HL-60/S4 (cell line): ENCODE measurements at regions not wholly inside any gene's neighbourhood (a gene's known extent, or its start where the extent isn't known, plus 50 kb on each side); places are given as distances from the start of the nearest gene placed in this dataset.

Source experiments
- in situ Hi-C: fragments of 300-500 bp; cut with MboI; formaldehyde crosslinking; loops from 2 replicates; pipeline ENCODE4 v1.14.3; 2022; ENCODE audit warnings: low sequenced_read_pairs

DNA sequence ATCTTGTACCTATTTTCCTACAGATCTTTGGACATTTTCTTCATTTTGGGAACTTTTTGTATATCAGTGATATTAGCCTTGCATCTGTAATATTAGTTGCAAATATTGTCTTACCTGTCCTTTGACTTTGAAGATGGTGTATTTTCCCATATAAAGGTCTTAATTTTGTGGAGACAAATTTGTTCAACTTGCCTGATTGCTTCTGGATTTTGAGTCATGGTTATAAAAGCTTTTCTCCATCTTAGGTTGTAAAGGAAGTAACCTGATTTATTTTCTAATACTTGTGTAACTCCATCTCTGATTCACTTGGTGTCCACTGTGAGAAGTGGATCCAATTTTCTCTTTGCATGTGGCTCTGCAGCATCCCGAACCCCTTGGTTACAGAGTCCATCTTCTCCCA lies 97.7 kb upstream of the OTOS start:
- in situ Hi-C loops: loop anchor here (25.0 kb wide), 1 partner anchor 199 kb away; the partner anchor contains the start of gene GPC1

DNA sequence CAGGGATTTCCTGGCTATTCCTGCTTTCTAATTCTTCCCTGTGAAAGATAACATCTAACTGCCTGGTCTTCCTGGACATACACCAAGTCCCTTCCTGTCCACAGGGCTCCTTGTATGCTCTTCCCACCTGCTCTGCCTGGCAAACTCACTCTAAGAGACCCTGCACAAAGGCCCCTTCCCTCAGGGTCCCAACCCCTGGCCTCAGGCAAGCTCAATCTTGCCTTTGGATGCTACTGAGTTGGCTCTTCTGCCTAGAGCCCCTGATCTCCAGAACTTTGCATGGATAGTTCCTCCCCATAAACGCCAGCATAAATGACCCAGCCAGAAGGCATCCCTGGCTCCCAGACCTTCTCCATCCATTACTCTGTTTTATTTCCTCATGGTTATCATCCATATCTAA lies 98.3 kb upstream of the OTOS start:
- in situ Hi-C loops: loop anchor here (25.0 kb wide), 1 partner anchor 199 kb away; the partner anchor contains the start of gene GPC1

DNA sequence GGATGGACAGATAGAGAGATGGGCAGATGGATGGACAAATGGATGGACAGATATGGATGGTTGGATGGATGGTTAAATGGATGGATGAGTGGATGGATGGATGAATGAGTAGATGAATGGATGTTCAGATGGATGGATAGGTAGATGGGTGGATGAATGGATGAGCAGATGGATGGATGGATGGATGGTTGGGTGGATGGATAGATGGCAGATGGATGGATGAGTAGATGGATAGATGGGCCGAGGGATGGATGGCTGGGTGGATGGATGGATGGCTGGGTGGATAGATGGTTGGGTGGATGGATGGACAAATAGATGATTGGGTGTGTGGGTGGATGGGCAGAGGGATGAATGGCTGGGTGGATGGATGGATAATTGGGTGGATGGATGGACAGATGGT lies 98.9 kb upstream of the OTOS start:
- in situ Hi-C loops: loop anchor here (25.0 kb wide), 1 partner anchor 198 kb away; the partner anchor contains the start of gene GPC1

DNA sequence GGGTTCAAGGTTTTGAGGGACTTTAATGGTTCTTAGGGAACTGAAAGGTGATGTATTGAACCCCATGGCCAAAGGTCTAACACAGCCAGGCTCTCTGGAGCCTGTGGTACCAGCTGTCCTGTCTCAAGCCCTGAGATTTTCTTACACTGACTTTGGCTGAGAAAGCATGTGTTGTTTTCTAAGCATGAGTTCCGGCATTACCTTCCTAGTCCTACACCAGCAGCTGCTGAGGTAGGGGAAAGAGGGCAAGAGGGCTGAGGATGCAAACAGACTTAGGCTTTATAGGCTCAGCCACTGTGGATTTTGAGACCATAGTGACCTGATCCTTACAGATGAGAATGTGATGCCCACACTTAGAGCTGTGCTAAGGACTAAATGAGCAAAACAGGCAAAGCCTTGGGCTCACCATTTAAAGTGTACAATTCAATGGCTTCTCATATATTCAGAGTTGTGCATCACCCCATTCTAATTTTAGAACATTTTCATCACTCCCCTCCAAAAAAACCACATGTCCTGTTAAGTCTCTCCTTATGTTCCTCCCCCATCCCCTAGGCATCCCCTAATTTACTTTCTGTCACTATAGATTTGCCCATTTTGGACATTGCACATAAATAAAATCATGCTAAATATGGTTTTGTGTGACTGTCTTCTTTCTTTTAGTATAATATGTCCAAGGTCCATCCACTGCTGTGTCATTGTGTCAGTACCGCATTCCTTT lies 99.7 kb upstream of the OTOS start:
- in situ Hi-C loops: loop anchor here (25.0 kb wide), 1 partner anchor 197 kb away; the partner anchor contains the start of gene GPC1

DNA sequence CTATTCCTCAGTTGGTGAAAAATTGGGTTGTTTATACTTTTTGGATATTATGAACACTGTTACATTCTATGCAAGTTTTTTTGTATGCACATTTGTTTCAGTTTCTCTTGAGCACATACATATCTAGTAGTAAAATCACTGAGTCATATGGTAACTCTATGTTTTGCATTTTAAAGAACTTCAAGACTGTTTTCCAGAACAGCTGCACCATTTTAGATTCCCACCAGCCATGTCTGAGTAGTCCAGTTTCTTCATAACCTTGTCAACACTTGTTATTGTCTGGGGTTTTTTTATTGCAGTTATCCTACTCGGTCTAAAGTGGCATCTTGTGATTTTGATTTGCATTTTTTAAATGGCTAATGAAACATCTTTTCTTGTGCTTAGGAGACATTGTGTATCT lies 100.3 kb upstream of the OTOS start:
- in situ Hi-C loops: loop anchor here (25.0 kb wide), 1 partner anchor 197 kb away; the partner anchor contains the start of gene GPC1

DNA sequence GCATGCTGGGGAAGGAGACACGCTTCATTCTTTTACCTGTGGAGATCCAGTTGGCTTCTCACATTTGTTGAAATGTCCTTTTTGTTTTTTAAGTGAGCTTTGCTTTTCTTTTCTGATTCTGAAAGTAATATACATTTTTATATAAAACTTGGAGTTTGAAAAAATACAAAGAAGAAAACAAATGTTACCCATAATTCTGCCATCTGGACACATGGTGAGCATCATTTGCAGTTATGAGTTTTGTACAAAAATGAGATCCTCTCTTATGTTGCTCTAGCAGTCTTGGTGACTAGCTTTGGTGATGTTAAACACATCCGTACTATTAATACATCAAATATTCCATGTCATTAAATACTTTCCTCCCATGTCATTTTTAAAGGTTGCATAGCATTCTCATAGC lies 101.1 kb upstream of the OTOS start:
- in situ Hi-C loops: loop anchor here (25.0 kb wide), 1 partner anchor 196 kb away; the partner anchor contains the start of gene GPC1

DNA sequence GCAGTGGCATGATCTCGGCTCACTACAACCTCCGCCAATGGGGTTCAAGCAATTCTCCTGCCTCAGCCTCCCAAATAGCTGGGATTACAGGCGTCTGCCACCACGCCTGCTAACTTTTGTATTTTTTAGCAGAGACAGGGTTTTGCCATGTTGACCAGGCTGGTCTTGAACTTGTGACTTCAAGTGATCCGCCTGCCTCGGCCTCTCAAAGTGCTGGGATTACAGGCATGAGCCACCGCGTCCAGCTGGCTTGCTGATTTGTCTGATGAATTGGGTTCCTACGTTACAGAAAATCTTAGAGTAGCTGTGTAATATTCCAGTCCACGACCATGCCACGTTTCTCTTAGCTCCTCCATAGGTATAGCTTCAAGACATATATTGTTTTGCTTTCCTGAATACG lies 102.6 kb upstream of the OTOS start:
- in situ Hi-C loops: loop anchor here (25.0 kb wide), 1 partner anchor 194 kb away; the partner anchor contains the start of gene GPC1

DNA sequence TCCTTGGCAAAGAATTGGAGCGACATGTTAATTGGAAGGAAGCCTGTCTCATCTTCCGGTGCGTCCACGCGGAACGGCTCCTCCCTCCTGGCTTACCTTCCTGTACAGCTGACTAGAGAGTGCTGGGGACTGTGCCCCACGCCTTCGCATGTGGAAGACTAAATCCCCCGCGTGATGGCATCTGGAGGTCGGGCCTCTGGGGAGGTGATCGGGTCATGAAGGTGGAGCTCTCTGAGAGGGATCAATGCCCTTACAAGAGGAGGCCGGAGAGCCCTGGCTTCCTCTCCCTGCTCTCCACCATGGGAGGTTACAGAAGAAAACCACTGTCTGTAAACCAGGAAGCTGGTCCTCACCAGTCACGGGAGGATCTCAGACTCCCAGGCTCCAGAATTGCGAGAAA lies 104.1 kb upstream of the OTOS start:
- in situ Hi-C loops: loop anchor here (25.0 kb wide), 1 partner anchor 193 kb away; the partner anchor contains the start of gene GPC1

DNA sequence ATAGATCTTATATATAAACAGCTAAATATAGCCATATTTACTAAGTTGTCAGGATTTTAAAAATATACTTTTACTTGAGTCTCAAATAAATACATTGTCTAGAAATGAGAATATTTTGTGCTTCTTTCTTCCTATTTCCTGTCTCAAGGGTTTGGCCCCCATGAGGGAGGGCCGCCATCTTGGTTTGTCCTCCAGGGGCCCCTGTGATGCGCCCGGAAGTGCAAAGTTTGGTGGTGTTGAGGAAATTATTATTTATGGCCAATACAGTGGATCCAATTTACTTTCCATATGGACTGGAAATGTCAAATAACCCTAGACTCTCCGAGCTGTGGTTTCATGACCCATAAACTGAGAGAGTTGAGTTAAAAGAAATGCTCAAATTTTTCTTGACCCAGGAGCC lies 104.7 kb upstream of the OTOS start:
- in situ Hi-C loops: loop anchor here (25.0 kb wide), 1 partner anchor 192 kb away; the partner anchor contains the start of gene GPC1

DNA sequence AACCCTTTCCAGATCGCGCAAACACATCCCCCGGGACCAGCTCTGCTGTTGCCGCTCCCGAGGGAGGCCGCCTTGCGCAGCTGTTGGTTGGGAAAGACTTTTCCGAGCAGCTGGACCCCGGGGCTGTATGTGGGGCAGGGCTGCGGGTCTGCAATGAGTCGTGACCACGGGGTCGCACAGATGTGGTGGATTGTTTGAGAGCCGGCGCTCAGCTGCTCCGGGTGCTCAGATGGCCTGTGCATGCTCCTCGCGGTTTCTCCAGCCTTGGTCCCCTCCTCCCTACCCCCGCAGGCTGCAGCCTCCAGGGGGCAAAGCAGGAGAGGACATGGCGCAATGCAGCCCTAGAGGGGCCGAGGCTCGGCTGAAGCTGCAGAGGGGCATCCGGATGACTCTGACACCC lies 105.2 kb upstream of the OTOS start:
- in situ Hi-C loops: loop anchor here (25.0 kb wide), 1 partner anchor 192 kb away; the partner anchor contains the start of gene GPC1

DNA sequence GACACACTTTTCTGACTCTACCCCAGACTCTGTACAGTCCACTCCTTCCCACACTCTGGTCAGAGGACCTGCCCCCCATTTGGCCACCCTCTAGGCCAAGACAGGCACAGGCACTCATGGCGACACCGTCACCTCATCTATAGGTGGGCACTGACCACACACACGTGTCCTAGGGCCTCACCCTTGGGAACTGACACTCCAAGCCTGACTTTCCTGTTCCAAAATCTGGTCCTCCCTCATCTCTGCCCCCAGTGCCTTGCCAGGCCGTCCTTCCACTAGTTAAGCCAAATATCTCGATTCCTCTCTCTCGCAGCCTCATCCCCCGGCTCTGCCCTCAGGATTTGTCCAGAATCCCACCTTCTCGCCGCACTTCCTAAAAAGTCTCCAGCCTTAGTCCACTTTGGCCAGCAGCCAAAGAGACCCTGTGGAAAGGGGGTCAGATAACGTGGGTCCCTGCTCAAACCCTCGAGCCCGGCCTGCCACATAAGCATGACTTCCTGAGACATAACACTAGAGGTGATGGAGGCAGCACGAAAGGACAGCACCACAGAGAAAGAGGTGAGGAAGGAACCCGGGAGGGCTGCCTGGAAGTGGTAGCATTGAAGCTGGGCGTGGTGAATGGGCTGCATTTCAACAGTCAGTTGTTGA lies 105.8 kb upstream of the OTOS start:
- in situ Hi-C loops: loop anchor here (25.0 kb wide), 1 partner anchor 191 kb away; the partner anchor contains the start of gene GPC1

DNA sequence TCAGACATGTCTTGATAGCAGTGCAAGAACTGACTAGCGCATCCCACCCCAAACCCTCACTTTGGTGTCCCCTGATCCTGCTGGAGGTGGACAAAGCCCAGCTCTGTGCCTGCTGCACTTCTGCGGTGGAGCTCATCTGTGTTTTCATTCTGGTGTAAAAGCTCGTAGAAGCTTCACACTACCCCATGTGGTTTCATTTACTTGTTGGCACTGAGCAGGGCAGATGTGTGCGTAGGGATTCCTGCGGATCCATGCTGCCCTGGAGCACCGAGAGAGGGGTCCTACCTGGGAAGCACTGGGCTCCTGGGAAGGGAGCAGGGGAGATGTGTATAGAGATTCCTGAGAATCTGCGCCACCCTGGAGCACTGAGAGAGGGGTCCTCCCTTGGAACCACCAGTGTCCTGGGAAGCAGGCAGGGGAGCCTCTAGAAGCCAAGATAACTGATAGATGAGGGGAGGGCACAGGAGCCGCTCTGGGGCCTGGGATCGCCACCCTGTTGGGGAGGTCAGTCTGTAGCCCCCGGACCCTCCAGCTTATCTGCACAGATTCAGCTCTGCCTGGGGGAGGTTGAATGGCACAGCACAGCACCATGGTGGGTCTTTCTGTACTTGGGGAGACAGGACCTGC lies 106.9 kb upstream of the OTOS start:
- in situ Hi-C loops: loop anchor here (25.0 kb wide), 1 partner anchor 190 kb away; the partner anchor contains the start of gene GPC1

DNA sequence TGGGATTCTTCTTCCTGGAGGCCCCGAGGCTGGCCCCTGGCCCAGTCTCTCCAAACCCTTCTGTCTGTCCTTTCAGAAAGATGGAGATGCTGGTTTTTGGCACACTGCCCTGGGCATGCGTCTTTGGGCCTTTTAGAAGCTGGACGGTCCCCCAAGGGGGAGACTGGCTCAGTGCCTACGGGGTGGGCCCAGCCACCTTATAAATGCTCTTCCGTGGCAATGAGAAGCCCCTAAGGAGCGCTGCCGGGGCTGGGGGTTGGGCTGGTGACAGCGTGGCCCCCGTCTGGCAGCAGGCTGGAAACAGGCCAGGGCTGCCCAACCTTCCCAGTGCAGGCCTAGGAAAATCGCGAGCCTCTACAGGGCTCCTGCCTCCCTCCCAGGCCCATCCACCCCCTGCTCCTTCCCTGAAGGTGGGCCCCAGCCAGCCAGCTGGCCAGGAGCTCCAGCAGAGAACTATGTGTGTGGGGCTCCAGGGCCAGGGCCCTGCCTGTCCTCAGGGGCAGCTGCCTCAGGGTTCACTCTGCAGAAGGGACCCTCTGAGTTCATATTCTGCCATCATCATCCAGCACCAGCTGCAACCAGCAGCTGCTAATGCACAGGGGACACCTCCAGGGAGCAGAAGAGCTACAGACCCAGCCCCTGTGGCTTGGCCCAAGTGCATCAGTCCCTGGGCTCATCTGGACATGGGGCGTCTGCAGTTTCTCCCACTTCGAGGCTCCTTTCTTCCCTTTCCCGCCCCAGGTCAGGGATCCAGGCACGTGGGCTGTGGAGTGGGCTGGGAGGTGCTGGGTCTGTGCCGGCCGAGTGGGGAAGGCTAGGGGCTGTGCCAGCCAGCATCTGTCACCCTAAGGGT lies 107.6 kb upstream of the OTOS start:
- in situ Hi-C loops: loop anchor here (25.0 kb wide), 1 partner anchor 189 kb away; the partner anchor contains the start of gene GPC1

DNA sequence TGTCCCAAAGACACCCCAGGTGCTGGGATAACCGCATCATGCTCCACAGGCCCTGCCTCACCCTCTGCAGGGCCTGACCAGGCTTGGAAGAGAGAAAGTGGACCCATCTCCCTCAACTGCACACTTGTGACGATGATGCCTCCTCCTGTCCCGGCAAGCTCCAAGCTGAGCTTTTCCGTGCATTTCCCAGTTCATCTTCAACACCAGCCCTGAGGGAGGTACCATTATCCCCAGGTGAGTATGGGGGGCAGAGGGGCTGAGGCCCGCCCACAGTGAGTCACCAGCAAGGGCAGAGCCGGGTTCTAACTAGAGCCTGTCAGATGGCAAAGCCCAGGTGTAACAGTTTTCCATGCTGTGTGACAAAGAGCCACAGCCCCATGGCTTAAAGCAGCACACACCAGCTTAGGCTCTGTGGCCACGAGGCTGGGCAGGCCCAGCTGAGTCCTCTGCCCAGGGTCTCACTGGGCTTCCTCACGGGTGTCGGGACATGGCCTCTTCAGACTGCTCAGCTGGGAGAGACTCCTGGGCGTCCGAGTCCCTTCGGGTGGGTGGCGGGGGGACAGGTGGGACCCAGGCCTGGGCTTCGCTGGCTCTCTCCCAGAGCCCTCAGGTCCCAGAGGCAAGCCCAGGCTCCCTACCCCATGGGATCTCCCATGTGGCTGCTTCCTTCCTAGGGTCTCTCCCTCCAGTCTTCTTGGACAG lies 108.4 kb upstream of the OTOS start:
- in situ Hi-C loops: loop anchor here (25.0 kb wide), 1 partner anchor 188 kb away; the partner anchor contains the start of gene GPC1

DNA sequence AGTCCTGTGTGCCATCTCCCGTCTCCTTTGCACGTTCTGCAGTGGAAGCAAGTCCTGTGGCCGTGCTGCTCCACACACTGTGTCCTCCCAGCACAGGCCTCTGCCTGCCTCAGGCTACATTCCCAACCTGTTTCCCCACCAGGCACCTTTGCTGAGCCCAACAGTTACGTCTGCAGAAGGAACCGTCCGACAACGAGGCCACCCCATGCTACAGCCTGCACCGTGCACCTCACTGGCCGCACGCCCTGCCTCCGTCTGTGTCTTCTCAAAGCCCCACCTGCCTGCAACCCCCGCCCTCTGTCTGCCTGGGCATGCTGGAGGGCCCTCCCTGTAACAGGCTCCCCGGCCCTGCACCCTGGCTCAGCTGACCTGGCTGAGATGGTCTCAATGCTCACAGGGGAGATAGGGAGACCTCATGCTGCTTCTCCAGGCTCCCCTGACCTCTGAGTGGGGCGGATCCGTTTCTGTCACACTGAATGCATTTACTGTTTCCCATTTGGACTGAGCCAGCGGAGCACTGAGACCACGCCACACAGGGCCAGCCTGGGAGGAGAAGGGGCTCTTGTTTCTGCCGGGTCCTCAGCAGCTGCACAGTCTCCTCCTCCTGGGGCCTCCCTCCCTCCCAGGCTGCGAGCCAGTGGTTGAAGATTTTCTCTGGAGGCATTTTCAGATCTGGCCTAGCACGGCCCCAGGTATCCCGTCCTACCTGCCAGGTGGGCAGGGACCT lies 109.1 kb upstream of the OTOS start:
- in situ Hi-C loops: loop anchor here (25.0 kb wide), 1 partner anchor 188 kb away; the partner anchor contains the start of gene GPC1

DNA sequence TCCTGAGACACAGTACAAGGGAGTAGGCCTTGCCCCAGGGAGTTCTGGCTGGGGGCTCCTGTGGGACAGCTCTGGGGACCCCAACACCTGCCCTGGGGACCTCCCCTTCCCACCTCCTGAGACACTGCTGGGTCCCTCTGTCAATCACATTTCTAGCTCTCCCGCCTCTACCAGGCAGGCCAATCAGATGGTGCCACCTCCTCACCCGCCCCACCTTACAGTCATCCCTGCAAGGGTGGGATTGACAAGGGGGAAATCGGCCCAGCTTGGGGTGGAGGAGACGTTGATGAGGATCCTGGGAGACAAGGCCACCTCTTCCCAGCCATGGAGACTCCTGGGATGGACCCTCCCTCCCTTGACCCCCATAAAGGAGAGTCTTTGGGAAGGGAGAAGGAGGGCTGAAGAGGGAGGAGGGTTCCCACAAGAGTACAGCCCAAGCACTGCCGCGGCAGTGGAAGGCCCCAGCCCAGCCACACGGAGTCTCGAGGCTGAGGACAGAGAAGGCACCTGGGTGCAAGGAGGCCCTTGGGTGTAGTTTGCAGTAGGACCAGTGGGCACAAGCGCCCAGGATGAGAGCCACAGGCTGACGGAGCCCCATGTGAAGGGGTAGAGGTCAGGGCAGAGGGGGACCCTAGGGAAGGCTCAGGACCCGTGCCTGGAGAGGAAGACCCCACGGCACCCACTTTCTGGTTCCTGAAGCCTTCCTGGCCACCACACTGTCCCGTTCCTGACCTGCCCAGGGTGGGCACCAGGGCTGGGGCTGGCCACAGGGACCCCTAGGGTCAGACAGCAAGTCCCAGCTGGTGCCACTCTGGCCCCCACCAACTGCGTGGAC lies 109.9 kb upstream of the OTOS start:
- in situ Hi-C loops: no loop called here

DNA sequence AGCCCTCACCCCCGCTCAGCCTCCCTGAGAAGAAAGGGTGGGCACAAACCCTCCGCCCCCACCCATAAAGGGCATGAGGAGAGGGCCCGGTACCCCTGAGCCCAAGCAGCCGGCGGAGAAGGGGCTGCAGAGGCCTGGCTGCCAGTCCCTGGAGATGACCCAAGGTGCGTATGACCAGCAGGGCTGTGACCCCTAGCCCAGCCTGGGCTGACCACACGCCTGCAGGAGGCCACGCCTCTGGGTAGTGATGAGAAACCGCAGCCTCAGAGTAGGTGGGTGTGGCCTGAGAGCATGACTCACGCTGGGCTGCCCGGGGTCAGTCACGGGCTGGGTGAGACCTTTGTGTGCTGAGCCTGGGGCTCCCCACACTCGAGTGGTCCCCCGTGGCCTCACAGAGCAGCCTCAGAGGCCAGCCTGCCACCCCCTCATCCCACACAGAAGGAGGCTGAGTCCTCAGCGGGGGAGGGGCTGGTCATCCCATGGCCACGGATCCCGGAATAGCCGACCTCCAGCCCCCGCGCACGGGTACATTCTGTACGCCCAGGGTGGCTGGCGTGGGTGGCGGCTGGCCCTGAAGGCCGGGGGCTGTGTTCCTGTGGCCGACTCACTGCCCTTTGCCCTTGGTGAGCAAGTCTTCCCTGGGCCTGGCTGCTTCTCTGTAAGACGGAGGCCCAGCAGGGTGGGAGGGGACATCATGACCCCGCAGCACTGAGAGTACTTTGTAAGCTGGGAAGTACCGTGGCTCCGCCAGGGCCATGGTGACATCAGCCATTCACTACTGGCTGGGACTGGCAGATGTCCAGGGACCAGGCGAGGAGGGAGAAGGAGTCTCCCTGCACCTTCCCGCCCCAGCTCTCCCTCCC lies 110.8 kb upstream of the OTOS start:
- in situ Hi-C loops: no loop called here
